Liver (tissue), 7 donors: ENCODE measurements at regions not wholly inside any gene's neighbourhood (a gene's known extent, or its start where the extent isn't known, plus 50 kb on each side); places are given as distances from the start of the nearest gene placed in this dataset.
A peak's percentile ranks its signal among the peaks of the same experiment; 100 is the strongest.

Source experiments
- DNase-seq: peaks from one replicate; pipeline ENCODE4 v3.0.0-alpha.2; 2017; ENCODE audit warnings: low spot score
- H3K27ac ChIP-seq, 2 donors: one replicate each; pipeline ENCODE4 v1.7.0; 2013; ENCODE audit warnings: inconsistent platforms in 2 of 2, low read length in 2 of 2, control low read depth in 1 of 2, low read depth in 1 of 2, mild to moderate bottlenecking in 1 of 2
- H3K27me3 ChIP-seq, 4 donors: one replicate each; pipeline versions ENCODE4 v1.6.1 to v1.7.0; 2013; ENCODE audit warnings: low read length in 3 of 4, inconsistent platforms in 1 of 4, mild to moderate bottlenecking in 1 of 4, moderate library complexity in 1 of 4; ENCODE audit not compliant: control insufficient read depth in 4 of 4, insufficient read depth in 4 of 4
- H3K36me3 ChIP-seq, 4 donors: one replicate each; pipeline versions ENCODE4 v1.6.1 to v1.7.0; 2013; ENCODE audit warnings: low read length in 3 of 4, mild to moderate bottlenecking in 3 of 4, low read depth in 1 of 4, moderate library complexity in 1 of 4; ENCODE audit not compliant: control insufficient read depth in 4 of 4, insufficient read depth in 3 of 4
- H3K4me1 ChIP-seq, 4 donors: one replicate each; pipeline versions ENCODE4 v1.6.1 to v1.7.0; 2013; ENCODE audit warnings: low read length in 3 of 4, mild to moderate bottlenecking in 3 of 4, moderate library complexity in 1 of 4; ENCODE audit not compliant: control insufficient read depth in 4 of 4, insufficient read depth in 4 of 4
- H3K4me3 ChIP-seq, 3 donors: one replicate each; pipeline versions ENCODE4 v1.6.1 to v1.7.0; 2013; ENCODE audit warnings: low read length in 3 of 3, control low read depth in 1 of 3, low read depth in 1 of 3, mild to moderate bottlenecking in 1 of 3
- H3K9ac ChIP-seq, 2 donors: one replicate each; pipeline ENCODE4 v1.7.0; 2013; ENCODE audit warnings: low read length in 2 of 2, mild to moderate bottlenecking in 2 of 2, moderate library complexity in 2 of 2, control low read depth in 1 of 2, low read depth in 1 of 2
- H3K9me3 ChIP-seq, 4 donors: one replicate each; pipeline versions ENCODE4 v1.6.1 to v1.7.0; 2013; ENCODE audit warnings: low read length in 3 of 4; ENCODE audit not compliant: control insufficient read depth in 4 of 4
- ATF3 ChIP-seq: IDR thresholded peaks from 2 replicates; pipeline ENCODE4 v1.6.1; 2016; ENCODE audit warnings: antibody characterized with exemption
- EGR1 ChIP-seq, 2 donors: IDR thresholded peaks; 2 replicates each; pipeline ENCODE4 v1.6.1; 2016 to 2018; ENCODE audit warnings: antibody characterized with exemption in 2 of 2, low read depth in 2 of 2
- FOXA1 ChIP-seq: IDR thresholded peaks from 2 replicates; pipeline ENCODE4 v1.6.1; 2016; ENCODE audit warnings: antibody characterized with exemption
- FOXA2 ChIP-seq: IDR thresholded peaks from 2 replicates; pipeline ENCODE4 v1.6.1; 2016; ENCODE audit warnings: antibody characterized with exemption
- GABPA ChIP-seq, 2 donors: IDR thresholded peaks in 1 of 2; conservative IDR thresholded peaks in 1 of 2; 2 replicates each; pipeline ENCODE4 v1.6.1; 2016; ENCODE audit warnings: antibody characterized with exemption in 2 of 2, mild to moderate bottlenecking in 1 of 2, moderate library complexity in 1 of 2
- HNF4A ChIP-seq, 2 donors: conservative IDR thresholded peaks; 2 replicates each; pipeline ENCODE4 v1.6.1; 2016; ENCODE audit warnings: antibody characterized with exemption in 2 of 2, mild to moderate bottlenecking in 2 of 2
- HNF4G ChIP-seq: IDR thresholded peaks from 2 replicates; pipeline ENCODE4 v1.6.1; 2016; ENCODE audit warnings: antibody characterized with exemption
- JUND ChIP-seq, 2 donors: IDR thresholded peaks; 2 replicates each; pipeline ENCODE4 v1.6.1; 2016; ENCODE audit warnings: antibody characterized with exemption in 2 of 2
- MAX ChIP-seq: IDR thresholded peaks from 2 replicates; pipeline ENCODE4 v1.6.1; 2016; ENCODE audit warnings: antibody characterized with exemption
- NR2F2 ChIP-seq: IDR thresholded peaks from 2 replicates; pipeline ENCODE4 v1.6.1; 2016; ENCODE audit warnings: antibody characterized with exemption
- RAD21 ChIP-seq, 2 donors: IDR thresholded peaks; 2 replicates each; pipeline ENCODE4 v1.6.1; 2016; ENCODE audit warnings: antibody characterized with exemption in 2 of 2, mild to moderate bottlenecking in 2 of 2
- REST ChIP-seq: IDR thresholded peaks from 2 replicates; pipeline ENCODE4 v1.6.1; 2016; ENCODE audit warnings: antibody characterized with exemption, mild to moderate bottlenecking
- RXRA ChIP-seq, 2 donors: IDR thresholded peaks; 2 replicates each; pipeline ENCODE4 v1.6.1; 2017 to 2018; ENCODE audit warnings: antibody characterized with exemption in 2 of 2, mild to moderate bottlenecking in 1 of 2
- SP1 ChIP-seq: IDR thresholded peaks from 2 replicates; pipeline ENCODE4 v1.6.1; 2018; ENCODE audit warnings: antibody characterized with exemption, mild to moderate bottlenecking
- TAF1 ChIP-seq: conservative IDR thresholded peaks from 2 replicates; pipeline ENCODE4 v1.6.1; 2016; ENCODE audit warnings: antibody characterized with exemption, mild to moderate bottlenecking
- YY1 ChIP-seq: IDR thresholded peaks from 2 replicates; pipeline ENCODE4 v1.6.1; 2016; ENCODE audit warnings: antibody characterized with exemption, mild to moderate bottlenecking
- ZBTB33 ChIP-seq: IDR thresholded peaks from 2 replicates; pipeline ENCODE4 v1.6.1; 2016; ENCODE audit warnings: antibody characterized with exemption
- WGBS: extraction: QIAGEN DNeasy Blood & Tissue Kit; methylation state at CpG from one replicate; pipeline ENCODE4 v1.1.7; 2013; 5-methylcytosine and 5-hydroxymethylcytosine counted together
- donor health status: healthy.
- donor health status: healthy.
- donor health status: healthy.
- donor health status: healthy.

- peak overlapping the region; percentile 68 to 99 for H3K9ac ChIP-seq
- H3K36me3 ChIP-seq = peaks cover 0 to 3% (median 0%) of the 10 kb centered on the region in 4 donors
- WGBS = 11% methylated on average over 10 of the region's 10 CpGs
- no peaks in the 10 kb centered on the region for H3K9me3 ChIP-seq
- H3K27me3 ChIP-seq = no peaks in the 10 kb centered on the region
- peaks cover 2 to 15% (median 8%) of the 10 kb centered on the region in 4 donors for H3K4me1 ChIP-seq
- peak overlapping the region in 2 of 3 donors; percentile 1 to 29 for H3K4me3 ChIP-seq
- peak; percentile 50 for DNase-seq
- TF ChIP-seq YY1 = no peak
- peak in 1 of 2 donors; percentile 19 for TF ChIP-seq RAD21 (IDR thresholded peaks at IDR 0.05)
- peak; percentile 54 for TF ChIP-seq ATF3
- TF ChIP-seq MAX = peak; percentile 31
- peak; percentile 46 to 80 for TF ChIP-seq RXRA (IDR thresholded peaks at IDR 0.05)
- TF ChIP-seq SP1 = peak; percentile 57
- no peak for TF ChIP-seq ZBTB33
- TF ChIP-seq HNF4G = no peak
- no peak for TF ChIP-seq TAF1
- no peak for TF ChIP-seq NR2F2
- TF ChIP-seq GABPA (IDR thresholded peaks at IDR 0.05 in 1 of 2, conservative IDR thresholded peaks at IDR 0.05 in 1 of 2) = peak in 1 of 2 donors; percentile 9
- TF ChIP-seq HNF4A (conservative IDR thresholded peaks at IDR 0.05) = peak; percentile 67 to 76
- peak; percentile 50 to 61 for TF ChIP-seq JUND (IDR thresholded peaks at IDR 0.05)
- peak in 1 of 2 donors; percentile 48 for TF ChIP-seq EGR1 (IDR thresholded peaks at IDR 0.05; ENCODE audit: low read depth in 2 of 2)
- TF ChIP-seq FOXA2 = peak; percentile 84
- peak; percentile 50 for TF ChIP-seq REST
- peak; percentile 37 for TF ChIP-seq FOXA1
- peak overlapping the region; percentile 89 to 93 for H3K27ac ChIP-seq
Observed at GRCh38 chr7:130942211-130942964, 208.4 kb upstream of the KLF14 start.

GRCh38 chr7:130943336-130943901 is 209.4 kb upstream of the KLF14 start:
- peak overlapping the region; percentile 1 to 42 (median 10) for H3K4me3 ChIP-seq
- peaks cover 0 to 3% (median 0%) of the 10 kb centered on the region in 4 donors for H3K36me3 ChIP-seq
- no peak for DNase-seq
- WGBS = 1% methylated on average over 9 of the region's 9 CpGs
- H3K27ac ChIP-seq = peak overlapping the region; percentile 89 to 93
- H3K9me3 ChIP-seq = no peaks in the 10 kb centered on the region
- H3K27me3 ChIP-seq = no peaks in the 10 kb centered on the region
- H3K9ac ChIP-seq = peak overlapping the region; percentile 68 to 99
- TF ChIP-seq SP1 (peak; percentile 24), YY1 (peak; percentile 72), RXRA (IDR thresholded peaks at IDR 0.05) (no peak)
- peaks cover 2 to 18% (median 9%) of the 10 kb centered on the region in 4 donors for H3K4me1 ChIP-seq
